ENCODE measurements at regions not wholly inside any gene's neighbourhood (a gene's known extent, or its start where the extent isn't known, plus 50 kb on each side); places are given as distances from the start of the nearest gene placed in this dataset.
"Not testable (repeated sequence)": the region's sequence is repeated elsewhere in the genome, so short reads cannot be mapped to it uniquely, and the experiment has no call there.

GRCh38 chr1:82057011-82057410 is 256.3 kb downstream of the ADGRL2 start:
- intact Hi-C loops (cut with micrococcal nuclease) = no loop called here
- DNase-seq = no peak
- no peak for ATAC-seq

DNA sequence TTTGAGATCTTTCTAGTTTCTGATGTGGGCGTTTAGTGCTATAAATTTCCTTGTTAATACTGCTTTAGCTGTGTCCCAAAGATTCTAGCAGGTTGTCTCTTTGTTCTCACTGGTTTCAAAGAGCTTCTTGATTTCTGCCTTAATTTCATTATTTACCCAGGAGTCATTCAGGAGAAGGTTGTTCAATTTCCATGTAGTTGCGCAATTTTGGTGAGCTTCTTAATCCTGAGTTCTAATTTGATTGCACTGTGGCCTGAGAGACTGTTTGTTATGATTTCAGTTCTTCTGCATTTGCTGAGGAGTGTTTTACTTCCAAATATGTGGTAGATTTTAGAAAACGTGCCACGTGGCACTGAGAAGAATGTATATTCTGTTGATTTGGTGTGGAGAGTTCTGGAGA is 254.6 kb downstream of the ADGRL2 start:
- intact Hi-C loops (cut with micrococcal nuclease); ATAC-seq; DNase-seq: not testable (repeated sequence)

DNA sequence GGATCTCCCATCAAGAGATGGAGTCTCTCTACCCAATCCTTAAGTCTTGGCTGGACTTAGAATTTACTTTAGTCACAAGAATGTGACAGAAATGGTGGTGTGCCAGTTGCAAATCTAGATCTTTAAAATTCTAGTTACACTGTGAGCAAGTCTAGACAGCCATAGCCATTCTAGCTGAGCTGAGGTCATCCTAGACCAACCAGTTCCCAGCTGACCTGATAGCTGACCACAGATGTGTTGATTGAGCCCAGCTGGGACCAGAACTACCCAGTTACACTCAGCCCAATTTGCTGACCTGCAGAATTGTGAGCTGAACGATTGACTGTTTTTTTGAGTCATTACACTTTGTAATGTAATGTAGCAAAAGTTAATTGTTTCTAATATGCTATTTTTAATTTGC is 251.8 kb downstream of the ADGRL2 start:
- intact Hi-C loops (cut with micrococcal nuclease) = no loop called here
- peak; percentile 32 for ATAC-seq

GRCh38 chr1:82048596-82048995 is 247.9 kb downstream of the ADGRL2 start:
- intact Hi-C loops (cut with micrococcal nuclease) = no loop called here
- DNase-seq (no peak), ATAC-seq (no peak)

More for the DNA sequence above, 251.8 kb downstream of the ADGRL2 start:
- DNase-seq = no peak

- no peak for DNase-seq
- ATAC-seq = no peak
- intact Hi-C loops (cut with micrococcal nuclease) = no loop called here
These were observed 244.5 kb downstream of the ADGRL2 start for GRCh38 chr1:82045221-82045620.

- DNase-seq (no peak), ATAC-seq (no peak)
- intact Hi-C loops (cut with micrococcal nuclease) = no loop called here
These were observed 243.8 kb downstream of the ADGRL2 start for GRCh38 chr1:82044536-82044935.

GRCh38 chr1:82044111-82044510 is 243.4 kb downstream of the ADGRL2 start:
- intact Hi-C loops (cut with micrococcal nuclease) = no loop called here
- DNase-seq (no peak), ATAC-seq (no peak)

- ATAC-seq = no peak
- intact Hi-C loops (cut with micrococcal nuclease) = no loop called here
These were observed 241.7 kb downstream of the ADGRL2 start for GRCh38 chr1:82042306-82043060.

More at GRCh38 chr1:82042306-82043060, 241.7 kb downstream of the ADGRL2 start:
- no peak for DNase-seq
